ENCODE measurements at regions not wholly inside any gene's neighbourhood (a gene's known extent, or its start where the extent isn't known, plus 50 kb on each side); places are given as distances from the start of the nearest gene placed in this dataset.

GRCh38 chr1:95780836-95781235 lies 546.8 kb downstream of the RWDD3 start:
- no peak for TF ChIP-seq POLR2AphosphoS5 (IDR thresholded peaks at IDR 0.05; ENCODE audit: borderline replicate concordance, low read depth, low read length)
- no peak for TF ChIP-seq EZH2 (IDR thresholded peaks at IDR 0.05)

All from SK-N-MC (cell line).